Trophoblast cell (in vitro differentiated cells and primary cell): ENCODE measurements at regions not wholly inside any gene's neighbourhood (a gene's known extent, or its start where the extent isn't known, plus 50 kb on each side); places are given as distances from the start of the nearest gene placed in this dataset.

Experiments
- DNase-seq, 2 donors: peaks; one replicate each; pipeline ENCODE4 v3.0.0-alpha.2; 2016
- H2AFZ ChIP-seq: 2 replicates; pipeline ENCODE4 v1.6.1; 2013; ENCODE audit warnings: low read length, moderate library complexity, mild to moderate bottlenecking; ENCODE audit not compliant: insufficient read depth, poor library complexity
- H2AK5ac ChIP-seq: 2 replicates; pipeline ENCODE4 v1.6.1; 2013; ENCODE audit warnings: mild to moderate bottlenecking, low read length
- H2BK120ac ChIP-seq: 2 replicates; pipeline ENCODE4 v1.6.1; 2013; ENCODE audit warnings: low read length, mild to moderate bottlenecking, moderate library complexity; ENCODE audit not compliant: insufficient read depth, poor library complexity
- H2BK12ac ChIP-seq: 2 replicates; pipeline ENCODE4 v1.6.1; 2013; ENCODE audit warnings: mild to moderate bottlenecking, low read length, moderate library complexity
- H2BK5ac ChIP-seq: 2 replicates; pipeline ENCODE4 v1.6.1; 2013; ENCODE audit warnings: low read length, low read depth, moderate library complexity, mild to moderate bottlenecking; ENCODE audit not compliant: poor library complexity
- H3K14ac ChIP-seq: 2 replicates; pipeline ENCODE4 v1.6.1; 2013; ENCODE audit warnings: mild to moderate bottlenecking, low read length
- H3K18ac ChIP-seq: 2 replicates; pipeline ENCODE4 v1.6.1; 2013; ENCODE audit warnings: mild to moderate bottlenecking, low read length
- H3K23ac ChIP-seq: 2 replicates; pipeline ENCODE4 v1.6.1; 2013; ENCODE audit warnings: low read length
- H3K27ac ChIP-seq: 2 replicates; pipeline ENCODE4 v1.5.1; 2013; ENCODE audit warnings: low read depth, mild to moderate bottlenecking, inconsistent platforms, low read length, moderate library complexity
- H3K27me3 ChIP-seq: 2 replicates; pipeline ENCODE4 v1.6.1; 2013; ENCODE audit warnings: inconsistent platforms, mild to moderate bottlenecking, low read length, moderate library complexity; ENCODE audit not compliant: insufficient read depth
- H3K36me3 ChIP-seq, 2 experiments: 1 replicate in 1 of 2; 2 replicates in 1 of 2; pipeline ENCODE4 v1.6.1; 2013; ENCODE audit warnings: low read length in 2 of 2, mild to moderate bottlenecking in 2 of 2, moderate library complexity in 1 of 2; ENCODE audit not compliant: insufficient read depth in 2 of 2, control insufficient read depth in 1 of 2
- H3K4ac ChIP-seq: 2 replicates; pipeline ENCODE4 v1.6.1; 2013; ENCODE audit warnings: low read depth, mild to moderate bottlenecking, low read length, moderate library complexity
- H3K4me1 ChIP-seq, 2 experiments: 1 replicate in 1 of 2; 2 replicates in 1 of 2; pipeline ENCODE4 v1.6.1; 2013; ENCODE audit warnings: low read length in 2 of 2, mild to moderate bottlenecking in 2 of 2, moderate library complexity in 1 of 2; ENCODE audit not compliant: insufficient read depth in 2 of 2, control insufficient read depth in 1 of 2
- H3K4me2 ChIP-seq: 2 replicates; pipeline ENCODE4 v1.6.1; 2013; ENCODE audit warnings: inconsistent platforms, mild to moderate bottlenecking, low read length, moderate library complexity
- H3K4me3 ChIP-seq: 2 replicates; pipeline ENCODE4 v1.5.1; 2013; ENCODE audit warnings: mild to moderate bottlenecking, low read depth, low read length, inconsistent platforms
- H3K79me1 ChIP-seq: one replicate; pipeline ENCODE4 v1.6.1; 2013; ENCODE audit warnings: low read length
- H3K79me2 ChIP-seq: 2 replicates; pipeline ENCODE4 v1.6.1; 2013; ENCODE audit warnings: low read length, mild to moderate bottlenecking; ENCODE audit not compliant: control insufficient read depth, insufficient read depth, poor library complexity
- H3K9ac ChIP-seq: 2 replicates; pipeline ENCODE4 v1.6.1; 2013; ENCODE audit warnings: mild to moderate bottlenecking, low read length
- H3K9me3 ChIP-seq: 2 replicates; pipeline ENCODE4 v1.6.1; 2013; ENCODE audit warnings: low read depth, mild to moderate bottlenecking, control low read depth, inconsistent platforms, low read length; ENCODE audit not compliant: insufficient read depth
- H4K12ac ChIP-seq: 2 replicates; pipeline ENCODE4 v1.6.1; 2013; ENCODE audit warnings: low read depth, mild to moderate bottlenecking, low read length, moderate library complexity
- H4K8ac ChIP-seq: 2 replicates; pipeline ENCODE4 v1.6.1; 2013; ENCODE audit warnings: low read depth, mild to moderate bottlenecking, low read length, moderate library complexity
- H4K91ac ChIP-seq: one replicate; pipeline ENCODE4 v1.6.1; 2013; ENCODE audit warnings: low read depth, mild to moderate bottlenecking, low read length, moderate library complexity
- whole genome bisulfite sequencing: extraction: QIAGEN DNeasy Blood & Tissue Kit; methylation state at CpG from one replicate; pipeline ENCODE4 v1.1.7; 2013; ENCODE audit warnings: missing lambda C conversion rate; ENCODE audit not compliant: insufficient read length, insufficient coverage; ENCODE audit errors: extremely low coverage; 5-methylcytosine and 5-hydroxymethylcytosine counted together

- no peak overlapping the region for H4K91ac ChIP-seq
- no peaks in the 10 kb centered on the region for H3K9me3 ChIP-seq
- H3K4me3 ChIP-seq, result no peak overlapping the region
- H2BK120ac ChIP-seq, result no peak overlapping the region
- no peak overlapping the region for H2AFZ ChIP-seq
- no peak overlapping the region for H3K14ac ChIP-seq
- H2BK12ac ChIP-seq, result no peak overlapping the region
- WGBS, result no CpG with 5 or more reads among the region's 5 CpGs
- no peak overlapping the region for H3K4me2 ChIP-seq
- H3K18ac ChIP-seq, result no peak overlapping the region
- no peaks in the 10 kb centered on the region for H3K79me2 ChIP-seq
- no peak overlapping the region for H3K27ac ChIP-seq
- no peak overlapping the region for H4K12ac ChIP-seq
- no peaks in the 10 kb centered on the region for H3K27me3 ChIP-seq
- H4K8ac ChIP-seq, result no peak overlapping the region
- no peak overlapping the region for H2AK5ac ChIP-seq
- peaks cover 0 to 6% of the 10 kb centered on the region in 2 experiments for H3K4me1 ChIP-seq
- H3K9ac ChIP-seq, result no peak overlapping the region
- H3K79me1 ChIP-seq, result no peaks in the 10 kb centered on the region
- no peaks in the 10 kb centered on the region for H3K36me3 ChIP-seq
- H3K4ac ChIP-seq, result no peak overlapping the region
- peak; percentile 82 to 95 for DNase-seq
- no peak overlapping the region for H2BK5ac ChIP-seq
- no peak overlapping the region for H3K23ac ChIP-seq
Observed at GRCh38 chr6:122028933-122029522, 370.4 kb upstream of the HSF2 start.

DNA sequence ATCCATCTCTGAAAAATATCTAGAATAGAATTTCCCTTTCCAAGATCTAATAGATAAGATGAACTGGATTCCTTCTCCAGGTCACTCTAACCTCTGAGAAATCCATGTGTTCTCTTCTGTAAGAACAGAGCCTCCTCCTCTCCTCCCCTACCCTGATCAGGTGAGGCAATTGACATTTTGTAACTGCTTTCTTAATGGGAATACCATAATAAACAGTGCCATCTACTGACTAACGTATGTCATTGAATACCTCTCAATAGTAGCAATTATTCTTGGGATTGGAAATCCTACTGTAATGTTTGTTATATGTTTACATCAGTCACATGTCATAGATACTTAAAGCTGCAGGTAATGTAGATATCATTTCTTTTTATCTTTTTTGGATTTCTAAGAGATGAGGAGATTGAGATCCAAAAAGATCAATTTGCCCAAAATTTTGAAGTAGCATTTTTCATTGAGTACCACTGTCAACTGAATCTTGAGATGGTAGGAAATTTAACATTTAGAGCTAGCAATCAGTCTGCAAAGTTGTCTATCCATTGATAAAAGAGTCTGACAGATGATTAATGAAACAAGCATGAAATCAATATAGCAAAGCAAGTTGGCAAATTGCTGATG, 365.8 kb upstream of the HSF2 start:
- no peak overlapping the region for H4K91ac ChIP-seq
- peak; percentile 39 to 86 for DNase-seq
- H4K12ac ChIP-seq, result no peak overlapping the region
- no peaks in the 10 kb centered on the region for H3K9me3 ChIP-seq
- H3K4me2 ChIP-seq, result no peak overlapping the region
- H3K36me3 ChIP-seq, result no peaks in the 10 kb centered on the region
- H3K27ac ChIP-seq, result no peak overlapping the region
- H2AFZ ChIP-seq, result no peak overlapping the region
- no peak overlapping the region for H3K4ac ChIP-seq
- H3K14ac ChIP-seq, result no peak overlapping the region
- no peak overlapping the region for H2BK12ac ChIP-seq
- no peak overlapping the region for H3K4me3 ChIP-seq
- H3K18ac ChIP-seq, result no peak overlapping the region
- no peaks in the 10 kb centered on the region for H3K79me1 ChIP-seq
- no peaks in the 10 kb centered on the region for H3K79me2 ChIP-seq
- H2BK5ac ChIP-seq, result no peak overlapping the region
- no peak overlapping the region for H2AK5ac ChIP-seq
- no CpG with 5 or more reads among the region's 1 CpG for WGBS
- H3K9ac ChIP-seq, result no peak overlapping the region
- H4K8ac ChIP-seq, result no peak overlapping the region
- peaks cover 0 to 4% of the 10 kb centered on the region in 2 experiments for H3K4me1 ChIP-seq
- H3K23ac ChIP-seq, result no peak overlapping the region
- H3K27me3 ChIP-seq, result no peaks in the 10 kb centered on the region
- H2BK120ac ChIP-seq, result no peak overlapping the region

DNA sequence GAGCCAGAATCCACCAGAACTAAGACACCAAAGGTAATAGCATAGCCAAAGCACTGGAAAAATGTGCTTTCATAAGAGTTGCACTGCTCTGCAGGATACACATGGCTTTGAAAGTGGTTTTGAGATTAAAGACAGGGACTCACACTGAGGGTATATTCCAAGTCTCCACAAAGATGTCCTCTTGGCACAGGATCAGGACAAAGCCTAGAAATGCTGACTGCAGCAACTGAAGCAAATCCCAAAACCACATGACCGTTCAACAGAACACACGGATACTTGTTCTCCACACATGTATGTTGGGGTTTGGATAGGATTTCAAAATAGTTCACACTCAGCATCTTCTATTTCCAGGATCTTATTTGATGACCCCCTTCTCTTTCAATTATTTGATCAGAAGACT, 364.3 kb upstream of the HSF2 start:
- Histone ChIP-seq H3K36me3 (no peaks in the 10 kb centered on the region), H4K91ac (no peak overlapping the region), H3K23ac (no peak overlapping the region), H3K9ac (no peak overlapping the region), H2AFZ (no peak overlapping the region), H3K4me3 (no peak overlapping the region), H3K79me1 (no peaks in the 10 kb centered on the region), H3K79me2 (no peaks in the 10 kb centered on the region), H3K4me1 (no peaks in the 10 kb centered on the region), H4K12ac (no peak overlapping the region), H3K14ac (no peak overlapping the region), H2BK5ac (no peak overlapping the region), H3K27me3 (no peaks in the 10 kb centered on the region), H2BK120ac (no peak overlapping the region), H2BK12ac (no peak overlapping the region), H3K4me2 (no peak overlapping the region), H2AK5ac (no peak overlapping the region), H3K27ac (no peak overlapping the region), H4K8ac (no peak overlapping the region), H3K18ac (no peak overlapping the region), H3K4ac (no peak overlapping the region), H3K9me3 (no peaks in the 10 kb centered on the region)
- no peak for DNase-seq
- no CpG with 5 or more reads among the region's 2 CpGs for WGBS

DNA sequence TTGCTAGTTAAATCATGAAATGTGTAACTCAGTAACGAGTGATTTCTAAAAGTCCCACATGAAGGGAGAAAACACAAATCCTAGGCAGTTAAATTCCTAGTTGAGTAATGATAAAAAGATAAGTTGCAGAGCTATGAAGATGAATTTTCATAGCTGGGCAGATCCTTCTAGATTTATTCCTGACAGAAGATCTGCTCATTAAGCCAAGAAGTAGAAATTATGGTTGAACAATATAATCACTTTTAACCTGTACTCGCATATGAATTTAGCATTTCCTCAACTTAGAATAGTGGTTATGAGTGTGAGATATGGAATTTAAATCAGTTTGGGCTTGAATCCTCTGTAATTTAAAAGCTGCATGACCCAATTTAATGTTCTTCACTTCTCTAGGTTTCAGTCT, 359.2 kb upstream of the HSF2 start:
- Histone ChIP-seq H2AFZ (no peak overlapping the region), H2BK12ac (no peak overlapping the region), H4K8ac (no peak overlapping the region), H3K27me3 (no peaks in the 10 kb centered on the region), H3K14ac (no peak overlapping the region), H4K12ac (no peak overlapping the region), H2BK5ac (no peak overlapping the region), H3K79me1 (no peaks in the 10 kb centered on the region), H3K27ac (no peak overlapping the region), H2AK5ac (no peak overlapping the region), H4K91ac (no peak overlapping the region), H3K4me2 (no peak overlapping the region), H3K4me3 (no peak overlapping the region), H3K36me3 (no peaks in the 10 kb centered on the region), H3K18ac (no peak overlapping the region), H3K4ac (no peak overlapping the region), H3K79me2 (no peaks in the 10 kb centered on the region), H3K9me3 (no peaks in the 10 kb centered on the region), H3K23ac (no peak overlapping the region), H3K4me1 (no peaks in the 10 kb centered on the region), H2BK120ac (no peak overlapping the region), H3K9ac (no peak overlapping the region)
- no CpG with 5 or more reads among the region's 2 CpGs for WGBS
- no peak for DNase-seq
